H9 (cell line): ENCODE measurements at regions not wholly inside any gene's neighbourhood (a gene's known extent, or its start where the extent isn't known, plus 50 kb on each side); places are given as distances from the start of the nearest gene placed in this dataset.

Experiments used
- DNase-seq: peaks from one replicate; pipeline ENCODE4 v3.0.0-alpha.2; 2017
- H2AFZ ChIP-seq: one replicate; pipeline ENCODE4 v1.6.1; 2013; ENCODE audit warnings: mild to moderate bottlenecking, low read length, control low read depth, moderate library complexity
- H2AK5ac ChIP-seq: 2 replicates; pipeline ENCODE4 v1.6.1; 2013; ENCODE audit warnings: low read length, control low read depth, mixed read lengths; ENCODE audit not compliant: insufficient read length
- H2BK120ac ChIP-seq: one replicate; pipeline ENCODE4 v1.6.1; 2013; ENCODE audit warnings: low read depth, mild to moderate bottlenecking, low read length, control low read depth, inconsistent platforms; ENCODE audit not compliant: poor library complexity, severe bottlenecking
- H2BK12ac ChIP-seq: 2 replicates; pipeline ENCODE4 v1.6.1; 2013; ENCODE audit warnings: low read length, control low read depth, mixed read lengths, low read depth; ENCODE audit not compliant: insufficient read length
- H2BK15ac ChIP-seq: 2 replicates; pipeline ENCODE4 v1.6.1; 2013; ENCODE audit warnings: low read depth, low read length, control low read depth
- H2BK20ac ChIP-seq: one replicate; pipeline ENCODE4 v1.6.1; 2013; ENCODE audit warnings: low read depth, mild to moderate bottlenecking, low read length, control low read depth, inconsistent platforms; ENCODE audit not compliant: poor library complexity, severe bottlenecking
- H2BK5ac ChIP-seq: 2 replicates; pipeline ENCODE4 v1.6.1; 2013; ENCODE audit warnings: low read length, control low read depth, mixed read lengths; ENCODE audit not compliant: insufficient read length
- H3K14ac ChIP-seq: 2 replicates; pipeline ENCODE4 v1.6.1; 2013; ENCODE audit warnings: low read length, control low read depth; ENCODE audit not compliant: insufficient read depth
- H3K18ac ChIP-seq: 2 replicates; pipeline ENCODE4 v1.6.1; 2013; ENCODE audit warnings: low read depth, mild to moderate bottlenecking, mixed read lengths, low read length, control low read depth; ENCODE audit not compliant: insufficient read length
- H3K23ac ChIP-seq: 2 replicates; pipeline ENCODE4 v1.6.1; 2013; ENCODE audit warnings: low read length, control low read depth, mixed read lengths, low read depth; ENCODE audit not compliant: insufficient read length
- H3K23me2 ChIP-seq: 2 replicates; pipeline ENCODE4 v1.6.1; 2013; ENCODE audit warnings: low read depth, mild to moderate bottlenecking, mixed read lengths, low read length, control low read depth; ENCODE audit not compliant: insufficient read length, poor library complexity, severe bottlenecking
- H3K27ac ChIP-seq: 2 replicates; pipeline ENCODE4 v1.5.1; 2013; ENCODE audit warnings: low read length, control low read depth, mixed read lengths, low read depth; ENCODE audit not compliant: insufficient read length
- H3K27me3 ChIP-seq: 2 replicates; pipeline ENCODE4 v1.6.1; 2013; ENCODE audit warnings: low read length, control low read depth, inconsistent platforms; ENCODE audit not compliant: insufficient read depth
- H3K4ac ChIP-seq: 2 replicates; pipeline ENCODE4 v1.6.1; 2013; ENCODE audit warnings: low read depth, mild to moderate bottlenecking, control low read depth, inconsistent platforms, low read length, moderate library complexity
- H3K4me1 ChIP-seq: 2 replicates; pipeline ENCODE4 v1.6.1; 2013; ENCODE audit warnings: low read length, control low read depth, inconsistent platforms; ENCODE audit not compliant: insufficient read depth
- H3K4me2 ChIP-seq: 2 replicates; pipeline ENCODE4 v1.6.1; 2013; ENCODE audit warnings: low read length, control low read depth, mixed read lengths; ENCODE audit not compliant: insufficient read length, insufficient read depth
- H3K56ac ChIP-seq: 2 replicates; pipeline ENCODE4 v1.6.1; 2013; ENCODE audit warnings: low read depth, mild to moderate bottlenecking, mixed read lengths, low read length, control low read depth; ENCODE audit not compliant: insufficient read length
- H3K79me1 ChIP-seq: 2 replicates; pipeline ENCODE4 v1.6.1; 2013; ENCODE audit warnings: low read depth, mild to moderate bottlenecking, moderate library complexity, low read length, control low read depth, inconsistent platforms; ENCODE audit not compliant: insufficient read depth, poor library complexity, severe bottlenecking
- H3K79me2 ChIP-seq: 2 replicates; pipeline ENCODE4 v1.6.1; 2013; ENCODE audit warnings: low read length, control low read depth, inconsistent platforms; ENCODE audit not compliant: insufficient read depth
- H3K9ac ChIP-seq: 2 replicates; pipeline ENCODE4 v1.6.1; 2013; ENCODE audit warnings: low read length, control low read depth, mixed read lengths; ENCODE audit not compliant: insufficient read length; ENCODE audit errors: extremely low read depth
- H3K9me3 ChIP-seq: one replicate; pipeline ENCODE4 v1.6.1; 2013; ENCODE audit warnings: low read depth, low read length, inconsistent platforms; ENCODE audit not compliant: control insufficient read depth
- H3T11ph ChIP-seq: one replicate; pipeline ENCODE4 v1.6.1; 2013; ENCODE audit warnings: mild to moderate bottlenecking, low read length, control low read depth, inconsistent platforms
- H4K20me1 ChIP-seq: one replicate; pipeline ENCODE4 v1.6.1; 2013; ENCODE audit not compliant: control insufficient read depth, insufficient read length, insufficient read depth
- H4K5ac ChIP-seq: 2 replicates; pipeline ENCODE4 v1.6.1; 2013; ENCODE audit warnings: low read depth, mild to moderate bottlenecking, mixed read lengths, low read length, control low read depth; ENCODE audit not compliant: insufficient read length
- H4K8ac ChIP-seq: replicated peaks from 2 replicates; pipeline ENCODE4 v1.6.1; 2013; ENCODE audit warnings: low read length, control low read depth, mixed read lengths, low read depth; ENCODE audit not compliant: insufficient read length
- H4K91ac ChIP-seq: 2 replicates; pipeline ENCODE4 v1.6.1; 2013; ENCODE audit warnings: low read depth, mild to moderate bottlenecking, moderate library complexity, mixed read lengths, low read length, control low read depth; ENCODE audit not compliant: insufficient read length
- H3K27ac Mint-ChIP-seq, 3 experiments: 2 replicates in 2 of 3; 3 replicates in 1 of 3; pipeline ENCODE4 v1.8.0; 2020 to 2021; ENCODE audit warnings: mixed read lengths in 3 of 3, mild to moderate bottlenecking in 1 of 3, moderate library complexity in 1 of 3
- H3K27me3 Mint-ChIP-seq: 2 replicates; pipeline ENCODE4 v1.8.0; 2021; ENCODE audit warnings: low read depth, mild to moderate bottlenecking, moderate library complexity, mixed read lengths
- H3K36me3 Mint-ChIP-seq, 3 experiments: 2 replicates in 2 of 3; 3 replicates in 1 of 3; pipeline ENCODE4 v1.8.0; 2020 to 2021; ENCODE audit warnings: low read depth in 3 of 3, mixed read lengths in 3 of 3; ENCODE audit not compliant: insufficient read depth in 1 of 3
- H3K4me1 Mint-ChIP-seq, 2 experiments: 2 replicates each; pipeline ENCODE4 v1.8.0; 2020; ENCODE audit warnings: mixed read lengths in 2 of 2
- H3K4me3 Mint-ChIP-seq, 2 experiments: 2 replicates in 1 of 2; 3 replicates in 1 of 2; pipeline ENCODE4 v1.8.0; 2020 to 2021; ENCODE audit warnings: mild to moderate bottlenecking in 2 of 2, mixed read lengths in 2 of 2, moderate library complexity in 1 of 2
- H3K9me3 Mint-ChIP-seq, 2 experiments: 2 replicates in 1 of 2; 3 replicates in 1 of 2; pipeline ENCODE4 v1.8.0; 2020; ENCODE audit warnings: mild to moderate bottlenecking in 2 of 2, mixed read lengths in 2 of 2, moderate library complexity in 1 of 2
- WGBS: extraction: QIAGEN DNeasy Blood & Tissue Kit; methylation state at CpG from one replicate; pipeline ENCODE4 v1.1.7; 2013; ENCODE audit warnings: missing lambda C conversion rate, low lambda C conversion rate, mixed read lengths; ENCODE audit not compliant: insufficient read length; ENCODE audit errors: extremely low coverage; 5-methylcytosine and 5-hydroxymethylcytosine counted together
- TF ChIP-seq, protein P1 (sequence below): fragments of 200-600 bp; sonication (generic); conservative IDR thresholded peaks from 3 replicates; pipeline ENCODE4 v1.8.0; 2021; ENCODE audit warnings: antibody characterized with exemption, mild to moderate bottlenecking

DNA sequence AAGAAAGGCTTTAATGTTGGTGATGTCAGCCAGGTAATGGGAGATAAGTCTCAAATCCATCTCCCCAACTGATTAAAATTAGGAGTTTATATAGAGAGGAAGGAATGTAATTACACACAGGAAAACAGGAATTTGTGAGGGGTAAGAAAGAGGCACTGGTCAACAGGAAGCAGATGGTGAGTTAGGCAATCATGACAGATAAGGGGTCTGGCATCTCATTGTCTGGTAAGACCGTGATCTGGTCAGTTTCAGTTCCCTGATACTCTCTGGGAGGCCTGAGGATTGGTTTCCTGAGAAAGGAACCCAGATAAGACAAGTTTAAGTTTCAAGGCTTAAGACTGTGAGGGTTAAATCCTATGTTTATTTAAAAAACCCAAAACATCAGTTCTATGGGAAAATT is 414.7 kb upstream of the ARRDC4 start:
- H3K27ac Mint-ChIP-seq, result no peak overlapping the region
- Histone ChIP-seq H2AK5ac (no peak overlapping the region), H3K18ac (no peak overlapping the region), H3T11ph (no peak overlapping the region), H3K79me1 (no peaks in the 10 kb centered on the region), H3K9ac (no peak overlapping the region), H3K23ac (no peak overlapping the region), H4K5ac (no peak overlapping the region), H2BK20ac (no peak overlapping the region), H2AFZ (no peak overlapping the region), H4K91ac (no peak overlapping the region), H2BK15ac (no peak overlapping the region), H4K20me1 (no peaks in the 10 kb centered on the region), H2BK120ac (no peak overlapping the region), H3K79me2 (no peaks in the 10 kb centered on the region), H3K4me2 (no peak overlapping the region), H4K8ac (no peak overlapping the region), H3K4me1 (no peaks in the 10 kb centered on the region), H3K27ac (no peak overlapping the region), H3K9me3 (no peaks in the 10 kb centered on the region), H3K23me2 (no peaks in the 10 kb centered on the region), H3K4ac (no peak overlapping the region), H3K56ac (no peak overlapping the region), H3K14ac (no peak overlapping the region), H2BK12ac (no peak overlapping the region), H3K27me3 (no peaks in the 10 kb centered on the region), H2BK5ac (no peak overlapping the region)
- H3K4me3 Mint-ChIP-seq, result no peak overlapping the region
- peaks cover 2% of the 10 kb centered on the region; the same call in 1 of the 2 replicates for H3K27me3 Mint-ChIP-seq
- peaks cover 0 to 2% (median 0%) of the 10 kb centered on the region in 3 experiments; a peak in 1 of 7 replicates for H3K36me3 Mint-ChIP-seq
- no peak for DNase-seq
- H3K9me3 Mint-ChIP-seq, result peaks cover 3 to 15% of the 10 kb centered on the region in 2 experiments; a peak in 3 of 5 replicates
- WGBS, result no CpG with 5 or more reads among the region's 1 CpG
- no peaks in the 10 kb centered on the region for H3K4me1 Mint-ChIP-seq
- TF ChIP-seq, protein P1, sequence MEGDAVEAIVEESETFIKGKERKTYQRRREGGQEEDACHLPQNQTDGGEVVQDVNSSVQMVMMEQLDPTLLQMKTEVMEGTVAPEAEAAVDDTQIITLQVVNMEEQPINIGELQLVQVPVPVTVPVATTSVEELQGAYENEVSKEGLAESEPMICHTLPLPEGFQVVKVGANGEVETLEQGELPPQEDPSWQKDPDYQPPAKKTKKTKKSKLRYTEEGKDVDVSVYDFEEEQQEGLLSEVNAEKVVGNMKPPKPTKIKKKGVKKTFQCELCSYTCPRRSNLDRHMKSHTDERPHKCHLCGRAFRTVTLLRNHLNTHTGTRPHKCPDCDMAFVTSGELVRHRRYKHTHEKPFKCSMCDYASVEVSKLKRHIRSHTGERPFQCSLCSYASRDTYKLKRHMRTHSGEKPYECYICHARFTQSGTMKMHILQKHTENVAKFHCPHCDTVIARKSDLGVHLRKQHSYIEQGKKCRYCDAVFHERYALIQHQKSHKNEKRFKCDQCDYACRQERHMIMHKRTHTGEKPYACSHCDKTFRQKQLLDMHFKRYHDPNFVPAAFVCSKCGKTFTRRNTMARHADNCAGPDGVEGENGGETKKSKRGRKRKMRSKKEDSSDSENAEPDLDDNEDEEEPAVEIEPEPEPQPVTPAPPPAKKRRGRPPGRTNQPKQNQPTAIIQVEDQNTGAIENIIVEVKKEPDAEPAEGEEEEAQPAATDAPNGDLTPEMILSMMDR, result no peak
